Right forelimb (tissue), 1 donor: ENCODE measurements at regions not wholly inside any gene's neighbourhood (a gene's known extent, or its start where the extent isn't known, plus 50 kb on each side); places are given as distances from the start of the nearest gene placed in this dataset.

ENCODE experiments used
- DNase-seq: peaks from one replicate; pipeline ENCODE4 v3.0.0-alpha.2; 2018

DNA sequence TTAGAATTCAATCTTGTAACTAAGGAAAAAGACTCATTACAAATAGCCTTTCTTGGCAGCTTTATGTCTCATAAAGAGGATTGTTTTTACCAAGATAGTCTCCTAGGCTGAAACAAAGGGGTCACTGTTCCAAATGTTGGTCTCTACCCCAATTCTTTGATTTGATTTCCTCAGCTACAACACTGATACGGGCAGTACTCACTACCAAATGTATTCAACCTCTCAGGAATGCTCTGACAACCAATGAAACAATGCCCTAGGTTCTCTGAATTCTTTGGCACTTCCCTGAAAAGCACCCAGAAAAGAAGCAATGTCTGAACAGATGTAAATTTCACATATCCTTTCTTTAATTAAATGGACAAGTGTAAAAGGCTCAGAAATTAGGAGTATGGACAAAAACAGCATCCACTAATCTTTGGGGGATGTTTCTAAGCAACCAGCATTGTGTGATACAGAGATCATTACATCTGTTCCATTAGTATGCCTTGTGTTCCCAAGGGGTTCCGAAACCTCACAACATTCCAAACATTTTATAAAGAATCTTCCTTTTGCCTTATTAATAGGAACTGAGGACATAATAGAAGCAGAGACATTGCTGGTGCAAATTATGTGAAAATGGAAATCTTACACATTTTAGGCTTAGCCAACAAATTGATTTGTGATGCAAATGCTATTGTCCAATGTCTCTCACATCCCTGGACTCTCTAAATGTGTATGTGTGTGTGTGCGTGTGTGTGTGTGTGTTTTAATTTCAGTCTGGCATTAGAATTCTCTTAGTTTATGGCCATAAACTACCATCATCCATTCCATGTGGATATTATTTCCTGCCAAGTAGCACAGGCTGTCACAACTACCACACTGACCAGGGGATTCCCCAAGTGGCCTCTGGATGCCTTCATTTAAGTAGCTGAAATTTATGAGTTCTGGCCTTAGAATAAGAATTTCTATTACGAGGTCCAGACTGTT lies 276.0 kb downstream of the MTX2 start:
- no peak for DNase-seq

DNA sequence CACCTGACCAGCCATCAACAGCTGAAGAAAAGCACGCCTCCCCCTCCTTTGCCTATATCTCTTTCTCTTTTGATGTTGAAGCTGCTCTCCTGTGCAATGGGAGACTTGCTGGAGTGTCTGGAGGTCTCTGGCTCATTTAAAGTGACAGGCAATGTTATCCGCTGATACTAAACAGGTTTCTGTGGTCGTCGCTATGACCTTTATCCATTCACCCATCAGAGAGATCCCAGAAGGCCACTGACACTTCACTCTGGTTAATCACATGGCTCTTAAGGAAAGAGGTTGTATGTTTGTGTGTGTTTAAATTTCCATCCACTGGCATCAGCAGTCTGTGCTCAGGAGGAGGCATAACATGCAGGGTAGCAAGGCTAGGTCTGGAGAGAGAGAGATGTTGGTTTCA lies 277.3 kb downstream of the MTX2 start:
- DNase-seq: no peak

DNA sequence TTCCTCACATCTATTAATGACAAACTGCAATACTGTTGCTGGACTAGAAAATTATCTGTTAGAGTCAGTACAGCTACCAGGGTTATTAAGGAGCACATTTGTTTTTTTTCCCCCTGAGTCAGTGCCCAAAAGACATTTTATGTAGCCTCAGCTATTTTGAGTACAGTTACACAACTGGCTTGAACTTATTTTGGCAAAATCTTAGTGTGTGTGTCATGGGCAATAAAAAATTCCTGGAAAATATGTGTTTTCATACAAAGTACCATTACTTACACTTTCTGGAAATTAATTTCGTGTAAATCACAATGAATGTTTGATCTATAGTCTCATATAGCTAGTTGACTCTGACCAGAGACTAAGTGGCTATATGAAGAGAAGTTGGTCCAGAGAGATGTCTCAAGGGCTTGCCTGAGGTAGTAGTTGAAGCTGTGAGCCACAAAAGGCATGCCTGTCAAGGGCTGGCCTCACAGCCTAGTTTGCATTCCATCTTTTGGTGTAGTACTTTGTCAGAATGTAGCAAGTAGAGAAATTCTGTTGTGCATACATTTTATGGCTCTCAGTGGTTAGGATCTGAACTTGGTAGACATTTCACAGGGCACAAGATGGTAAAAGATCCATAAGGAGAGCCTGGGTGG lies 283.4 kb downstream of the MTX2 start:
- DNase-seq: no peak

- DNase-seq: peak; percentile 87
Observed at GRCh38 chr2:176553685-176554100, 284.5 kb downstream of the MTX2 start.

GRCh38 chr2:176554101-176555048 lies 285.1 kb downstream of the MTX2 start:
- DNase-seq: peak; percentile 81

DNA sequence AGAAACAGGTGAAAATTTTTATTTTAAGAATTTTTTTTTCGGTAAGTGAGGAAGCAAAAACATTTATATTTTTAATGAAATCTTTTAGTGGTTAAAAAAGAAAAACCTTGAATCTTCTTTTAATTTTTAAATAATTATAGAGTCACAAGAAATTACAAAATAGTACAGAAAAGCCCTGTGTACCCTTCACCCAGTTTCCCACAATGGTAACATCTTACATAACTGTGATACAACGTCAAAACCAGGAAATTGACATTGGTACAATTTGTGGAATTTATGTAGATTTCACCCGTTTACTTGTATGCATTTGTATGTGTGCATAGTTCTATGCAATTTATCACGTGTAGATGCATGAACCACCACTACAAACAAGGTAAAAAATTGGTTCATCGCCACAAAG lies 285.9 kb downstream of the MTX2 start:
- no peak for DNase-seq

DNA sequence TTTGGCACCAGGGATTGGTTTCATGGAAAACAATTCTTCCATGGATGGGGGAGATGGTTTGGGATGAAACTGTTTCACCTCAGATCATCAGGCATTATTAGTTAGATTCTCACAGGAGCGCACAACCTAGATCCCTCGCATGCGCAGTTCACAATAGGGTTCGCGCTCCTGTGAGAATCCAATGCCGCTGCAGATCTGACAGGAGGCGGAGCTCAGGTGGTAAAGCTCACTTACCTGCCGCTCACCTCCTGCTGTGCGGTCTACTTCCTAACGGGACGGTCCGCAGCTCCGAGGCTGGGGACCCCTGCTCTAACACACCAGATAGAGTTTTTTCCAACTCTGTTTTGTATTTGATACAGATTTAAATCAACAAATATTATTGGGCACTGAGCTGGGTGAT lies 286.5 kb downstream of the MTX2 start:
- no peak for DNase-seq

GRCh38 chr2:176556373-176556772 lies 287.1 kb downstream of the MTX2 start:
- DNase-seq: no peak

- DNase-seq: no peak
Observed at GRCh38 chr2:176557821-176558220, 288.6 kb downstream of the MTX2 start.

- no peak for DNase-seq
Observed at GRCh38 chr2:176558574-176559140, 289.4 kb downstream of the MTX2 start.

DNA sequence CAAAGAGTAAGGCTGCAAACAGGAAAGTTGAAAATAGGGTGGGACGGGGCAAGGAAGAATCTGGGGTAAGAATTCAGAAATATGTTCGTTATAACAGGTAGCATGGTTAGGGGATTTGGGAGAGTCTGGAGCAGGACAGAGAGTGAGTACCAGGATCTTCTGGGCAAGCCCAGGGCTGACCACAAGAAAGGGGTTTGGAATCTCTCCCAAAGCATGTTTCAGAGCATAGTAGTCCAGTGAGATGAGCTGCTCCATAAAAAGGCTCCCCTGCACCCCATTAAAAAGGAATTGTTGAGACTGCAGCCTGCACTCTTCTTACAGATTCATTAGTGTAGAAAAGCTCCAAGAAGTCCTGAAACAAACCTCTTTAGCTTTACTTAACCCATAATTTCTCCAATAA lies 291.1 kb downstream of the MTX2 start:
- DNase-seq: no peak

GRCh38 chr2:176561706-176562105 lies 292.5 kb downstream of the MTX2 start:
- no peak for DNase-seq

- no peak for DNase-seq
Observed at GRCh38 chr2:176562359-176563078, 293.3 kb downstream of the MTX2 start.

DNA sequence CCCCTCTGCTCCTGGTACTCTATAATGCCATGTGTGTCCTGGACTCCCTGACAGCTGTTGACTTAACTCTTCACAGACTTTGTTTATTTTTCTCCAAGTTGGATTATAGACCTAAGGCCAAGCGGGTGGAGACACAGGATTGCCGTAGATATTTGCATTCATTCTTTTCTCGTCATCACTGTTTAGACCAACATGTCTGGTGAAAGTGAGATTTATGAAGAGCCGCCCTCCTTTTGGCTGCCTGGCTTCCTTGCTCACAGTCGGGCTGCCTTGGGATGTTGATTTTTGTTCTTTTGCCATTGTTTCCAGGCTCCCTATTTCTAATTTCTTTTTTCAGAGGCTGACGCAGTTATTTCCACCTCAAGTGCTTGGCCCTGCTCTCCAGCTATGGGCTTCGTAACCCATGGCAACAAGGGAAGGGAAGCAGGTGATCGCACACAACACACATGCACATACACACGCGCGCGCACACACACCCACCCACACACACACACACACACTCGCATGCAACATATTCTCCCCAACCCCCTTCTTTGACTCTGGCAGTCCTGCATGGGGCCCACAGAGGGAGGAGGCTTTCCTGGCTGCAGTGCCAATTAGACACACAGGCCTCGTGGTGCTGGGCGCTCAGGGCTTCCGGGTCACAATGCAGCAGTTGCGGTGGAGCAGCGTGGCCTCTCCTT lies 296.5 kb downstream of the MTX2 start:
- peak; percentile 72 for DNase-seq

DNA sequence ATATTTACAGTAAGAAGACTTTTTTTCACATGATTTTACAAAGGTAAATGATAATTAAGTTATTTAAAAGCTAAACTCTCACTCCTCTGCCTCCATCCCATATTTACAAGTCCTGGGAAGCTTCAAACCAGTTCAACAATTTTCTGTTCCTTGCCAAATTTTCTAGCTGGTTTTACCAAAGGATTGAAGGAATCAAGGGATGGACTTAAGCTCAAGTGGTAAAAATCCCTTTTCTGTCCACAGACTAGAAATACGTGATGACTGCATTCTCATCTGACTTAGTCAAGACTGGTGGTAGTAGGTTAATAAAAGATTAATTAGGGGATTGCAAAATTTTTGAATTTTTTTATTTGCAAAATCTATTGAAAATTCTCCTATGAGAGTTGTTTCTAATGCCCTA lies 297.3 kb downstream of the MTX2 start:
- DNase-seq: no peak

DNA sequence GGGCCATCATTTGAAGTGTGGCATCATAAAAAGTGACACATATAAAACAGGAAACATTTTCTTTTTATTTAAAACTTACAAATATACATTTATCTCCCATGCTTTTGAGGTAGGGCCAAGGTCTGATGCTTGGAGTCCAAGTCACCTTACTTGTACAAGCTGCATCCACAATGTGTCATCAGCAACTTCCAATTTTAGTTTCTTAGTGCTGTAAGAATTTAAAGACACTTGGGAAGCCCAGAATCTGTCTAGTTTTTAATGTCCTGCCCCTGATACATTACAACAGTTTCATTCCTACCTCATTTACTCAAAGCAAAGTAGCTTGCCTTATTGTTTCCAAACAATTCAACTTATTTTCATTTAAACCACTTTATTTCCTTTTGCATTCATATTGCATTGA lies 297.7 kb downstream of the MTX2 start:
- DNase-seq: no peak

GRCh38 chr2:176567361-176567760 lies 298.1 kb downstream of the MTX2 start:
- no peak for DNase-seq

GRCh38 chr2:176569574-176569973 lies 300.3 kb downstream of the MTX2 start:
- no peak for DNase-seq

GRCh38 chr2:176573612-176574483 lies 304.6 kb downstream of the MTX2 start:
- no peak for DNase-seq

GRCh38 chr2:176574484-176575236 lies 305.4 kb downstream of the MTX2 start:
- no peak for DNase-seq
